Activated T-helper 1 cell treated with Interleukin-2 at 50 U/mL for 16 hours (primary cell): ENCODE measurements at regions not wholly inside any gene's neighbourhood (a gene's known extent, or its start where the extent isn't known, plus 50 kb on each side); places are given as distances from the start of the nearest gene placed in this dataset.
"Not testable (repeated sequence)": the region's sequence is repeated elsewhere in the genome, so short reads cannot be mapped to it uniquely, and the experiment has no call there.

ENCODE experiments used
- DNase-seq: peaks from one replicate; pipeline ENCODE4 v3.0.0-alpha.2; 2020; ENCODE audit warnings: low read depth

DNA sequence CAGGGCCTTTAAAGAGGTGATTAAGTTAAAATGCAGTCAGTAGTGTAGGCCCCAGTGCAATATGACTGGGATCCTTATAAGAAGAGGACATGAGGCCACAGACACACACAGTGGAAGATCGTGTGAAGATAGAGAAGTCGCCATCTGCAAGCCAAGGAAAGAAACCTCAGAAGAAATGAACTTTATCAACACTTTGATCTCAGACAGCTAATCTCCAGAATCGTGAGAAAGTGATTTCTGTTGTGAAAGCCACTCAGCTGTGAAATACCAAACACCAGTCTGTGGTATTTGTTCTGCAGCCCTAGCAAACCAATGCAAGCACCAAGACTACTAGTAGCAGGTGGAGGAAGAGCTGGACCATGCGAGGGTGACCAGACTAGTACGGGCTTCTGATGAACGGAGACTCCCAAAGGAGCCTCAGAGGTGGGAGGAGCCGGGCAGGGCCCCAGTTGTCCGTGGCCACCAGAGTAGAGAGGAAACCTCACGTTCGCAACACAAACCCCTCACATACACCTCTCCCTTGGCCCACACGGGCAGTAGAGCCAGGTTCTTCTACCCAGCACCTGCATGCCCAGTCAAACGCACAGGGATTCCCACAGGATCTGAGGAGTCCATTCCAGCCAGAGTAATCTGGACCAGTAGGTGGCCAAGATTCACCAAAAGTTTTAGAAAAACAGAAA, 243.0 kb downstream of the TTC8 start:
- no peak for DNase-seq

DNA sequence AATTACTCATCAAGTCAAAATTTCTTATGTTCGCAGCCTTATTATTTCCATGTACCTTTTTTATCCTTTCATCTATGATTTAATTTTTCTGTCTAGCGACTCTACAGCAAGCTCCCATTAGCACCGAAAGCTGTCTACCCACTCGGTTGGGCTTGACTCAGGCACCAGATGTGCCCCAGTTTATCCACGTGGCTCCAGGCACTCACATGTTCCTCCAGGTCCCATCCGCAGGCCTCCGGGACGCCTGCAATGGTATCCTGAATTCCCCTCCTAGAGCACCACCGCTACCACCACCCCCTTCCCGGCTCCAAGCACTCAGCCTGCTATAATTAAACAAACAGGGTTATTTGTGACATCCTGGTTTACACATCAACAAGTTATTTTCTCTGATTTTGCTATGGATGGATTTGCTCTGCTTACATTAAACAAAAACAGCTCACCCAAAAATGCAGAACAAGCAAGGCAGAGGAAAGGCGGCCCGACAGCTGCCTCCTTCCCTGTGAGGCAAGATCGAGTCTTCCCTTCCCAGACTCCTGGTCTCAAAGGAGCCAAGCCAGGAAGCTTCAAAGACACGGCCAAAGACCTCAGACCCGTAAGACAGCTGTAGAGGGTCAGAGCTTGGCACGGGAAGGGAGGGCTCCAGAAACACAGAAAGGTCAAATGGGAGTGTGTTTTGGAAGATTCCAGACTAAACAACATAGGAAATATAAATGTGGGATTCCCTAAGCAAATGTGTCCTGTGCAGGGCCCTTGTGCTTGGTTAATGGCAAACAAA, 253.8 kb downstream of the TTC8 start:
- no peak for DNase-seq

DNA sequence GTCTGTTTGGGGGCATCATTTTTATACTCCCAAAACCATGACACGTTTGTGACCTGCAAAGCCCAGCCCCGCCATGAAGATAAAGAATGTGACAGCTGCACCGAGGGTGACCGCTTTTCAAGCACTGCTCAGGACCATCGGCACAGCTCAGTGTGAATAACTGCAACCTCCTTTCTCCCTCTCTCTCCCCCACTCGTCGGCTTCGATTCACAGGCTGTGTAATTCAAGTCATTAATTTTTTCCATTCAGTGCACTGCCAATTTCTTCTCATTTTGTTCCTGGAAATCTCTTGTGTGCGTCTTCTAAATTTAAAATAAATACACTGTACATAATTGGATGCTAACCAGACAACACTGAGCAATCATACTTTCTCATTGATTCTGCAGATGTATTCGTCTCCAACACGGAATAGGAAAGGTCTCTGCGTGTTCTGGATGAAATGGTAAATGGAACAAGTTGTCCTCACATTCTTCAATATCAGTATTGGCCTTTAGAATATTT, 260.8 kb downstream of the TTC8 start:
- no peak for DNase-seq

DNA sequence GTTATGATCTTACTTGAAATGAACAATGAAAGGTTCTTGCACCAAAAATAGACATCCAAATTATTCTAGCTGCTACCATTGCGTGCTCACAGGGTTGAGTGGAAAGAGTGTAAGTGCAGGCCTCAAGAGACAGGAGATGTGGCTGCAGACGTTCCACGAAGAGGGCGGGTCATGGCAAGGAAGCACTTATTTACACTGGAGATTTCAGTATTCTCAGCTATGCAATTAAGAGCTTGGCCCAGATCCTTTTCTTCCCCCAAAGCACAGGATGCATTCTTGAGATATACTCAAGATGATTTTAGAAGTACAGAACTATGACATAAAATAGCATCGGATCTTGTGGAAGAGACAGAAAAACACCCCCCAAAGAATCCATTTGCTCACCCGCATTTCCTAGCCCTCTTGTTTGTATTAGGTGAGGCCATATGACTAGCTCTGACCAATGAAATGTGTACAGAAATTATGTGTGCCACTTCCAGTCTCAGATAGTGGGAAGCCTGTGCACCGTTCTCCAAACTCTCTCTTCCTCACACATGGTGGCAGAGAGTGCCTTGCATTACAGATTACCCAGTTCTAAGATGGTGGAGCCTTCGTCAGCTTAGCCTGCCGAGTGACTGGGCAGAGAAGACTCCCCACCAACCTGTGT, 261.4 kb downstream of the TTC8 start:
- no peak for DNase-seq

DNA sequence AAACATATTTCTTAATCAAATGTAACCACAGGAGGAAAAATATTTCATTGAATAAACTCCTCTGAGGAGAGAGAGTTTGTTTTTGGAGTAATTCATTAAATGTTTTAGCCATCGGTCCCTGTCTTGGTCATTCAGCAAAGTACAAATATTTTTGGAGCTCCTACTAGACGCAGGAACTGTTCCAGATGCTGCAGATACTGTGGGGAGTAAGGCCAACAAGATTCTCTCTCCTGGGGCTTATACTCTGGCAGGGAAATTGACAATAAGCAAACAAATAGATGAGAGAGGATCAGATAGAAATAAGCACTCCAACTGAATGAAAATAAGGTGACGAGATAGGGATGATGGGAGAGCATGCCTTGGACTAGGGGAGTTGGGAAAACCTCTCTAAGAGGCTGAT, 264.1 kb downstream of the TTC8 start:
- no peak for DNase-seq

DNA sequence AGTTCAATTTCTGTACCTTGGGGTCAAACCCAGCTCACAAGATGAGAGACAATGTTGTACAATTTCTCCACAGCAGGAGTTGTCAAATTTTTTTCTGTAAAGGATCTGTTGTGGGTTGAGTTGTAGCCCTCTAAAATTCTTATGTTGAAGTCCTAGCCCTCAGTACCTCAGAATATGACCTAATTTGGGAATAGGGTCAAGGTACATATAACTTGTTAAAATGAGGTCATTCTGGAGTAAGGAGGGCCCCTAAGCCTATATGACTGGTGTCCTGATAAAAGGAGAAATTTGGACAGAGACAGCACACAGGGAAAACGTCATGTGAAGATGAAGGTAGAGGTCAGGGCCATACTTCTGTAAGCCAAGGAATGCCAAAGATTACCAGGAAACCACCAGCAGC, 264.9 kb downstream of the TTC8 start:
- no peak for DNase-seq

DNA sequence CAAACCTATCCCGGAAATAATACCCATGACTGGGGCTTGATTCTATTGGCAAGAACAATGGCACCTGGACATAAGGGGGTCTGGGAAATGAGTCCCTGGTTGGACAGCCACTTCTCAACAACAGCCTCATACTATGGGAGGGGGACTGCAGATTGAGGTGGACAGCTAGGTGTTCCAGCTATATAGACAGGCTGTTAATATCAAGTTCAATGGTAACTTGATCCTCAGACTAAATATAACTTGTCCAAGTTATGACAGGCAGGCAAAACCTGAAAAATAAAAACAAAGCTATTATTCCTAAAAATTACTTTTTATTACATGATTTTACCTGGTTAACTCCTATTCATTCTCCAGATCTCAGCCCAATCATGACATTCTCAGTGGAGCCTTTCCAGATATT, 267.3 kb downstream of the TTC8 start:
- DNase-seq, result no peak

DNA sequence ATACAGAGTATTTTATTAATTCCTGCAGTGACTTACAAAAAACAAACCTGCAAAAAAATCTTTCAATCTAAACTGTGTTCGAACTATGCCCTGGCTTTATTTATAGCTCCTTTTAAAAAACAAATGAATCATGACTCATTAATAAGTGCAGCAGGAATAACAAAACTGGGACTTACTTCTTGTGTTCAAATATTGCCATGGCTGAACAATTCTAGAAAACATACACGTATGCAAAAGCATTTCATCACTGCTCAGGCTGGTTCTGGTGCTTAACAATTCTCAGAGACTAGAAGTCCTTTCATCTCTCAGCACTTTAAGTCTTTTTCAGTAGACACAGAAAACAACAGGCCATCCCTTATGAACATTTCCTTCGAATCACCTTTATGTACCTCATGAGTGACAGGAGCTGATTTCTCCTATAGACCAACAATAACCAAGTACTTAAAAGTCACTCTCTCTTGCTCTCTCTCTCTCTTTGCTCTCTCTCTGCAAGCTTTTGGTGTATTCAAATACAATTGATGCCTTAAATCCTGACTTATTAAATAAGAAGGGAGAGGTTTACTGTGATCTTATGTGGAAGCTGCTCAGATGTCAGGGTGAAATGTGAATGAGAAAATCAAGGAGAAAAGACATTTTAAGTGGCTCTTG, 268.8 kb downstream of the TTC8 start:
- no peak for DNase-seq

DNA sequence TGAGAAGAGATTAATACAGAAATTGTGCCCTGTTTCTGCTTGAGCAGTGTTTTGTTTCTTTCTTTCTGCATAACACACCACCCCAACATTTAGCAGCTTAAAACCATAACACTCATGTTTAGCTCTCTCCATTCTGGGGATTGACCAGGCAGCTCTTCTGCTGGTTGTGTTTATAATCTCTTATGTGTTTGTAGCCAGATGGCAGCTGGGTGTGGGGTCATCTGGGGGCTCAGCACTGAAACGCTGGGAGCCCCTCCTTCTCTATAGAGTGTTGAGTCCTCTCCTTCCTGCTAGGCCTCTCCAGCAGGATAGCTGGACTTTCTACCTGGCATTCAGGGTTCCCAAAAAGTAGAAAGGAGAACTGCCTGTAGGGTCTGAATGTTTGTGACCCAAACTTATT, 270.6 kb downstream of the TTC8 start:
- DNase-seq, result no peak

DNA sequence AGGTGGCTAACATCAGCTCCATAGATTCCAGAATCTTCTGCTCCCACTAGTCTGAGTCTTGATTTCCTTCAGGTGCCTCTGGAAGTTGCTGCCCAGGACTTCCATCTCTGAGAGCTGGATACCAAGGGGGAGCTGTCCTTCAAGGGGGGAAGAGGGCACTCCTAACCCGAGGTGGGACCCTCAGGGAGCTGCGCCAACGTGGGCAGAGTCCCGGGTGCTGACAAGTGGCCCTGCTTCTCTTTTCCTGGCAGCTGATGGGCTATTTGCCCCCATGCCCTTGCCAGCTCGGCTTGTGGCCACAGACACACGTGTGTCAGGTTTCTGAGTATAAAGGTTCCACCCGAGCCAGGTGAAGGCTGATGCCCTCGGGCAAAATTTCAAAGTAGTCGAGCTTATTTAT, 272.5 kb downstream of the TTC8 start:
- DNase-seq, result no peak

DNA sequence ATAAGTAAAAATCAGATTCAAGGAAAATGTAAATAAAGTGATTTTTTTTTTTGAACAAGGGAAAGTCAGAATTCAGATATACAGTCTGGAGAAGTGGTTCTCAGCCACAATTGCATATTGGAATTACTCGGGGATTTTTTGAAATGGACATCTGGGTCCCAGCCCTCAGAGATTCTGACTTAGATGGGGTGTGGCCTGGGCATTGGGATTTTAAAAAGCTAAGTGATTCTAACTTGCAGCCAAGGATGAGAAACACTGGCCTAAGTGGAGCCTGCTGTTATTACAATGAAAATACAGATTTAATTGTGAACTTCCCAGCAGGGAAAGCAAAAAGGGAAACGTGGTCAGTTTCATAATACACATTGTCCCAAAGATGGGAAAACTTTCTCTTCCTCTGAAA, 273.8 kb downstream of the TTC8 start:
- no peak for DNase-seq

DNA sequence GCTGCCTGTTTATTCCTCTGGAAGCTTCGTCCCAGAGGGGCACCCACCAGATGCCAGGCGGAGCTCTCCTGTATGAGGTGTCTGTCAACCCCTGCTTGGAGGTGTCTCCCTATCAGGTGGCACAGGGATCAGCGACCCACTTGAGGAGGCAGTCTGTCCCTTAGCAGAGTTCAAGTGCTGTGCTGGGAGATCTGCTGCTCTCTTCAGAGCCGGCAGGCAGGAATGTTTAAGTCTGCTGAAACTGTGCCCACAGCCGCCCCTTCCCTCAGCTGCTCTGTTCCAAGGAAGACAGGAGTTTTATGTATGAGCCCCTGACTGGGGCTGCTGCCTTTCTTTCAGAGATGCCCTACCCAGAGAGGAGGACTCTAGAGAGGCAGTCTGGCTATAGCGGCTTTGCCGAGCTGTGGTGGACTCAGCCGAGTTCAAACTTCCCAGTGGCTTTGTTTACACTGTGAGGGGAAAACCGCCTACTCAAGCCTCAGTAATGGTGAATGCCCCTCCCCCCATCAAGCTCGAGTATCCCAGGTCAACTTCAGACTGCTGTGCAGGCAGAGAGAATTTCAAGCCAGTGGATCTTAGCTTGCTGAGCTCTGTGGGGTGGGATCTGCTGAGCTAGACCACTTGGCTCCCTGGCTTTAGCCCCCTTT, 279.8 kb downstream of the TTC8 start:
- not testable (repeated sequence) for DNase-seq

DNA sequence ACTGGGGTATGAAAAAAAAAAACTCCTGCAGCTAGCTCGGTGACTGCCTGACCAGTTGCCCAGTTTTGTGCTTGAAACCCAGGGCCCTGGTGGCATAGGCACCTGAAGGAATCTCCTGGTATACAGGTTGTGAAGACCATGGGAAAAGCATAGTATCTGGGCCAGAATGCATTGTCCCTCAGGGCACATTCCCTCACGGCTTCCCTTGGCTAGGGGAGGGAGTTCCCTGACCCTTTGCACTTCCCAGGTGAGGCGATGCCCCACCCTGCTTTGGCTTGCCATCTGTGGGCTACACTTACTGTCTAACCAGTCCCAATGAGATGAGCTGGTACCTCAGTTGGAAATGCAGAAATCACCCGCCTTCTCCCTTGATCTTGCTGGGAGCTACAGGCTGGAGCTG, 280.4 kb downstream of the TTC8 start:
- not testable (repeated sequence) for DNase-seq
